ENCODE measurements at regions not wholly inside any gene's neighbourhood (a gene's known extent, or its start where the extent isn't known, plus 50 kb on each side); places are given as distances from the start of the nearest gene placed in this dataset.

GRCh38 chr5:93267736-93268135 is 313.3 kb downstream of the NR2F1-AS1 start:
- Mint-ChIP-seq H3K4me1 (no peaks in the 10 kb centered on the region), H3K27me3 (no peaks in the 10 kb centered on the region), H3K4me3 (no peak overlapping the region), H3K9me3 (ENCODE audit: low read depth) (no peaks in the 10 kb centered on the region), H3K36me3 (ENCODE audit: low read depth) (no peaks in the 10 kb centered on the region), H3K27ac (no peak overlapping the region)
- ATAC-seq (no peak), DNase-seq (no peak)
- ChIA-PET POLR2A (no interaction called here), CTCF (no interaction called here)
- intact Hi-C loops (cut with DNase I, micrococcal nuclease): no loop called here

DNA sequence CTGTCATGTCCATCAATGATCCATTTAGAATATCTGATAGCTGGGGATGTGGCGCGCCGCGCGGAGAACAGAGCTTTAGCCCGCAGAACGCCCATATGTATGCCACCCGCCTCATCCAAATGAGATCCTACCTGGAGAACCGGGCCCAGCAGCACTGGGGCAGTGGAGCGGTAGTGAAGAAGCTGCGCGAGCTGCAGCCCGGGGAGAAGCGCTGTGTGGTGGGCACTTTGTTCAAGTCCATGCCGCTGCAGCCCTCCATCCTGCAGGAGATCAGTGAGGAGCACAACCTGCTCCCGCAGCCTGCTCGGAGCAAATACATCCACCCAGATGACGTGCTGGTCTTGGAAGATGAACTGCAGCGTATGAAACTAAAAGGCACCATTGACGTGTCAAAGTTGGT is 313.7 kb downstream of the NR2F1-AS1 start:
- Mint-ChIP-seq H3K27me3 (no peaks in the 10 kb centered on the region), H3K4me1 (no peaks in the 10 kb centered on the region), H3K4me3 (no peak overlapping the region), H3K36me3 (ENCODE audit: low read depth) (no peaks in the 10 kb centered on the region), H3K9me3 (ENCODE audit: low read depth) (no peaks in the 10 kb centered on the region), H3K27ac (no peak overlapping the region)
- CTCF ChIA-PET: no interaction called here
- intact Hi-C loops (cut with DNase I, micrococcal nuclease): no loop called here
- POLR2A ChIA-PET: no interaction called here
- no peak for DNase-seq
- ATAC-seq: no peak

GRCh38 chr5:93257616-93258015 is 323.4 kb downstream of the NR2F1-AS1 start:
- intact Hi-C loops (cut with DNase I, micrococcal nuclease): no loop called here
- ChIA-PET POLR2A (no interaction called here), CTCF (no interaction called here)
- no peaks in the 10 kb centered on the region for H3K27me3 Mint-ChIP-seq
- H3K9me3 Mint-ChIP-seq (ENCODE audit: low read depth): peaks cover 3% of the 10 kb centered on the region
- no peak for DNase-seq
- H3K27ac Mint-ChIP-seq: no peak overlapping the region
- H3K4me3 Mint-ChIP-seq: no peak overlapping the region
- H3K4me1 Mint-ChIP-seq: no peaks in the 10 kb centered on the region
- no peaks in the 10 kb centered on the region for H3K36me3 Mint-ChIP-seq (ENCODE audit: low read depth)
- ATAC-seq: no peak

GRCh38 chr5:93255796-93256195 is 325.2 kb downstream of the NR2F1-AS1 start:
- intact Hi-C loops (cut with DNase I, micrococcal nuclease): loop anchor here in 1 of 2 experiments (2.0 kb wide), 1 partner anchor 17 kb away; no protein-coding TSS in a partner anchor
- Mint-ChIP-seq H3K36me3 (ENCODE audit: low read depth) (no peaks in the 10 kb centered on the region), H3K27ac (no peak overlapping the region), H3K4me3 (no peak overlapping the region), H3K27me3 (no peaks in the 10 kb centered on the region), H3K4me1 (no peaks in the 10 kb centered on the region), H3K9me3 (ENCODE audit: low read depth) (peaks cover 3% of the 10 kb centered on the region)
- CTCF ChIA-PET: no interaction called here
- POLR2A ChIA-PET: no interaction called here
- ATAC-seq (no peak), DNase-seq (no peak)

DNA sequence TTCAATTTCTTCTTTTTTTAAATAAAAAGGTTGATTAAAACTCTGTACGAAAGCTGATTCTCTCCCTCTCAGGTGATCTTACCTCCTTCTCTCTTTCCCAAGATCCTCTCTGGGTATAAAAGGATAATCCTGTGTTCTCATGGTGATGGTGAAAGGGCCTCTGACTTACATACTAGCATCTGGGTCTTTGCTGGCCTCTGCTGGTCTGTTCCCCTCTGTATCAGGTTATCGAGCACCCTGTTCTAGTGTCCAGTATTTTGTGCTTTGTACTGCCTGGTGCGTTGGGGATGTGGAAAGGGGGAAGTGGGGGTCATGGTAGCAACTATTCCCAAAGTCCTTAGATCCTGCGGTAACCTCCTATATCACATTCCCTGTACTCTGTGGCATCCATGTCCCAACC is 328.9 kb downstream of the NR2F1-AS1 start:
- DNase-seq (no peak), ATAC-seq (no peak)
- no peaks in the 10 kb centered on the region for H3K36me3 Mint-ChIP-seq (ENCODE audit: low read depth)
- H3K27me3 Mint-ChIP-seq: no peaks in the 10 kb centered on the region
- H3K4me1 Mint-ChIP-seq: no peaks in the 10 kb centered on the region
- intact Hi-C loops (cut with DNase I, micrococcal nuclease): no loop called here
- H3K4me3 Mint-ChIP-seq: no peak overlapping the region
- ChIA-PET POLR2A (no interaction called here), CTCF (no interaction called here)
- H3K9me3 Mint-ChIP-seq (ENCODE audit: low read depth): no peaks in the 10 kb centered on the region
- no peak overlapping the region for H3K27ac Mint-ChIP-seq

GRCh38 chr5:93251347-93251746 is 329.7 kb downstream of the NR2F1-AS1 start:
- no peaks in the 10 kb centered on the region for H3K36me3 Mint-ChIP-seq (ENCODE audit: low read depth)
- ChIA-PET CTCF (no interaction called here), POLR2A (no interaction called here)
- H3K27me3 Mint-ChIP-seq: no peaks in the 10 kb centered on the region
- intact Hi-C loops (cut with DNase I, micrococcal nuclease): no loop called here
- H3K4me1 Mint-ChIP-seq: no peaks in the 10 kb centered on the region
- DNase-seq (no peak), ATAC-seq (no peak)
- no peak overlapping the region for H3K4me3 Mint-ChIP-seq
- H3K27ac Mint-ChIP-seq: no peak overlapping the region
- H3K9me3 Mint-ChIP-seq (ENCODE audit: low read depth): no peaks in the 10 kb centered on the region

- DNase-seq: no peak
- no peaks in the 10 kb centered on the region for H3K4me1 Mint-ChIP-seq
- CTCF ChIA-PET: no interaction called here
- H3K36me3 Mint-ChIP-seq (ENCODE audit: low read depth): no peaks in the 10 kb centered on the region
- ATAC-seq: no peak
- no peak overlapping the region for H3K4me3 Mint-ChIP-seq
- POLR2A ChIA-PET: no interaction called here
- no peak overlapping the region for H3K27ac Mint-ChIP-seq
- no peaks in the 10 kb centered on the region for H3K27me3 Mint-ChIP-seq
- intact Hi-C loops (cut with DNase I, micrococcal nuclease): no loop called here
- no peaks in the 10 kb centered on the region for H3K9me3 Mint-ChIP-seq (ENCODE audit: low read depth)
Measured at GRCh38 chr5:93250424-93250823, 330.6 kb downstream of the NR2F1-AS1 start.

DNA sequence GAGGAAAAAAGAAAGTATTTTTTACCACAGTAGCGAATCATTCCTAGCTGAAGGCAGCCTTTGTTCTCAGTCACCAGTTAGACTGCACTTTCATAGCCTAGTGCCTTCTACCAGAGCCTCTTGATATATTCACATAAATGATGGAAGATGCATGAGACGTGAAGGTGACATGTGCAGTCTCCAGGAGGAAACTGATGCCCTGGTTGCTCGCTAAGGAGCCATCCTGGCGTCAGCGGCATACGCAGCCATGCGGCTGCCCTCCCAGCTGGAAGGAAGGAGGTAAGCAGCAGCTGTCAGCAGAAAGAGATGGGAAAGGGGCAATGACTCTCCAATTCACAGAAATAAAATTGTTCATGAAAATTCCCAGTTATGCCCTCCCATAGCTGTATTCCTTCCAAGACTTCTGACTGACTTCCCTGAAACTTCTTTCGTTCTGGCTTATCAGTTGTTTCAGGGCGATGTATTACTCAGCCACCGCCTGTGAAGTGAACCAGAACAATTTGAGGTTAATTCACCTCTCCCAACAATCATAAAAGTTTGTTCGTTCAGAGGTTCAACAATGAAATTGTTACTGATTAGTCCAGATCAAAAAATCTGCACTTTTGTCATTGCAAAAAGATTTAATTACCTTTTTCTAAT is 331.2 kb downstream of the NR2F1-AS1 start:
- no peak overlapping the region for H3K4me3 Mint-ChIP-seq
- ChIA-PET CTCF (no interaction called here), POLR2A (no interaction called here)
- no peak for DNase-seq
- no peaks in the 10 kb centered on the region for H3K27me3 Mint-ChIP-seq
- ATAC-seq: no peak
- H3K27ac Mint-ChIP-seq: no peak overlapping the region
- no peaks in the 10 kb centered on the region for H3K9me3 Mint-ChIP-seq (ENCODE audit: low read depth)
- H3K36me3 Mint-ChIP-seq (ENCODE audit: low read depth): no peaks in the 10 kb centered on the region
- intact Hi-C loops (cut with DNase I, micrococcal nuclease): no loop called here
- no peaks in the 10 kb centered on the region for H3K4me1 Mint-ChIP-seq

DNA sequence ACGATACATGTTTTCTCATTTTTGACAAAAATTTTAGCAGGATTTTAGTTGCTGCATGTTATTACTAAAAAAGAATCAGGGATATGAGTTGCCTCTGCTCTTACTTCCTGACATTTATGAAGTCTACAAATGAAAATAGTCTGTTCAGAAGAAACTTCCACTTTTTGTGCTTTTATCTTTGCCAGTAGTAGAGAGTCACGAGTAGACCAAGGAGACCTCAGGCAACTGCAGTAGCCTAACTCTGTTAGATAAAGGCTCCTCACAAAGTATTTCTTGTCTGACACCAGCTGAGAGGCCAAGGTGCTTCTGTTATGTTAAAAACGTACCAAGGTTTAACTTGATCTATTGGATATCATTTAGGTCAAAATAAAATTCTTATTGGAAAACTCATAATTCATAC is 333.9 kb downstream of the NR2F1-AS1 start:
- ATAC-seq (no peak), DNase-seq (no peak)
- Mint-ChIP-seq H3K9me3 (ENCODE audit: low read depth) (no peaks in the 10 kb centered on the region), H3K4me3 (no peak overlapping the region), H3K36me3 (ENCODE audit: low read depth) (no peaks in the 10 kb centered on the region), H3K4me1 (no peaks in the 10 kb centered on the region), H3K27me3 (no peaks in the 10 kb centered on the region), H3K27ac (no peak overlapping the region)
- intact Hi-C loops (cut with DNase I, micrococcal nuclease): no loop called here
- CTCF ChIA-PET: no interaction called here
- POLR2A ChIA-PET: no interaction called here

DNA sequence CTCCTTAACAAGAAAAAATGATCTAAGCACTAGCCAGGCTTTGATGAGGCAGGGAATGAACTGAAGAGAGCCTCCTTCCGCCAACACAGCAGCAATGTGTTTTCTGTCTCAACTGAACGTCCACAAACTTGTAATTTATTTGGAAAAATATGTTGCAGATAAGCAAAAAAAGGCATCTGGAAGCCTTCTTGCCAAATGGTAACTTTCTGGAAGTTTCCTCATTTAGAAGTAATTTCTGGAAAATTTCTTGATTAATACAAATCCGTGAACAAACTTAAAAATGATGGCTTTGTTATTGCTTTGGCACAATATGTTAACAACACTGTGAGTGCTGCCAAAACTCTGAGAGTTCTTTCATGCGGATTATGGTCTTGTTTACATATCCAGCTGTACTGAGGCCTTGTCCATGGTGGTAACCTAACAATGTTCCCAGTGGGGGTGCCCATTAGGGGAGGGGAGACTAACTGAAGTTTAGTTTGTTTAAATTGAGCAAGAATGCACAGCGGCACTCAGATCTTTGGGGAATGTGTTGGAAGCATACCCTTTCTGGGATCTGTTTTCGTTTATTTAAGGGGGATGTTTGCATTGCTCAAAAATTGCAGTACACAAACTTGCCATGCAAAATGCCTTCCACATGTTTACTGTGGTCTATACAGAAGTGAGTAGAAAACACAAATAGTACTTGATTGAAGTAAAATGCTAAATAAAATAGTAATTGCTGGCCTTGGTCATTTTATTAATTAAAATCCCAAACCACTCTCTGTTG is 334.7 kb downstream of the NR2F1-AS1 start:
- Mint-ChIP-seq H3K4me3 (no peak overlapping the region), H3K9me3 (ENCODE audit: low read depth) (no peaks in the 10 kb centered on the region), H3K27me3 (no peaks in the 10 kb centered on the region), H3K36me3 (ENCODE audit: low read depth) (no peaks in the 10 kb centered on the region), H3K4me1 (no peaks in the 10 kb centered on the region), H3K27ac (no peak overlapping the region)
- DNase-seq: no peak
- intact Hi-C loops (cut with DNase I, micrococcal nuclease): no loop called here
- ChIA-PET CTCF (no interaction called here), POLR2A (no interaction called here)
- no peak for ATAC-seq

DNA sequence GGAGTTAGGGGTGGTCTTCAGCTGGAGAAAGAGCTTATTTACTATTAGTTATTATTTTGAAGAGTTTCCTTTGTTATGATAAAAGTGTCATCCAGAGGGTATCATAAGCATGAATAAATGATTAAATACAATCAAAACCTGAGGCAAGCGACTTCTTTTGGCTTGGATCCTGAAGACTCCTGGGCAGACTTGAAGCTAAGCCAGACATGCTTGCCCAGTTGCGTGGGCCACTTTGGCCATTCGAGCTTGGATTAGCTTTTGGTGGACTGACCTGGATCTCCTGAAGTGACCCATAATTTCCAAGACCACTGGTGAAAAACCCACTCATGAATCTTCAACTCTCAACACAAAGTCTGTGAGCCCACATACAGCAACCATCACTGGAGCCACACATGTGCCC is 335.8 kb downstream of the NR2F1-AS1 start:
- ChIA-PET POLR2A (no interaction called here), CTCF (no interaction called here)
- Mint-ChIP-seq H3K36me3 (ENCODE audit: low read depth) (no peaks in the 10 kb centered on the region), H3K27ac (no peak overlapping the region), H3K4me3 (no peak overlapping the region), H3K27me3 (no peaks in the 10 kb centered on the region), H3K9me3 (ENCODE audit: low read depth) (no peaks in the 10 kb centered on the region), H3K4me1 (no peaks in the 10 kb centered on the region)
- intact Hi-C loops (cut with DNase I, micrococcal nuclease): no loop called here
- ATAC-seq (no peak), DNase-seq (no peak)

- Mint-ChIP-seq H3K4me3 (no peak overlapping the region), H3K9me3 (ENCODE audit: low read depth) (no peaks in the 10 kb centered on the region), H3K4me1 (no peaks in the 10 kb centered on the region), H3K36me3 (ENCODE audit: low read depth) (no peaks in the 10 kb centered on the region), H3K27me3 (no peaks in the 10 kb centered on the region), H3K27ac (no peak overlapping the region)
- POLR2A ChIA-PET: no interaction called here
- intact Hi-C loops (cut with DNase I, micrococcal nuclease): no loop called here
- ATAC-seq (no peak), DNase-seq (no peak)
- CTCF ChIA-PET: no interaction called here
Measured at GRCh38 chr5:93243481-93243880, 337.5 kb downstream of the NR2F1-AS1 start.

All from activated CD4-positive, alpha-beta T cell treated with anti-CD3 and anti-CD28 coated beads for 36 hours (primary cell).